Panc1 (cell line): ENCODE measurements at regions not wholly inside any gene's neighbourhood (a gene's known extent, or its start where the extent isn't known, plus 50 kb on each side); places are given as distances from the start of the nearest gene placed in this dataset.

ENCODE experiments used
- ATAC-seq: fragments of 200-7000 bp; cut with Tn5 transposase; 2 replicates; pipeline ENCODE4 v1.9.1; 2020; ENCODE audit warnings: mild to moderate bottlenecking, moderate library complexity
- BruUV-seq: library from RNA; stranded (reverse); fragments of 400-500 nt; replicated peaks from 2 replicates; lab custom pipeline; 2021; lab: Mats Ljungman, UMichigan
- CTCF ChIA-PET: fragments of 300-600 bp; sonication (Branson Sonifier 250); formaldehyde crosslinking; loops from one replicate; lab custom pipeline; 2022; ENCODE audit warnings: antibody characterized with exemption; lab: Charles Lee
- POLR2A ChIA-PET: fragments of 300-600 bp; sonication (Branson Sonifier 250); formaldehyde crosslinking; loops from one replicate; lab custom pipeline; 2022; ENCODE audit warnings: antibody characterized with exemption; lab: Charles Lee
- DNase-seq: peaks from one replicate; pipeline ENCODE4 v3.0.0-alpha.2; 2010; ENCODE audit warnings: low read depth, low spot score
- H3K27ac ChIP-seq: 2 replicates; pipeline ENCODE4 v1.5.1; 2011; ENCODE audit warnings: mild to moderate bottlenecking, low read length, inconsistent platforms
- H3K27me3 ChIP-seq: fragments of 200-500 bp; sonication (Bioruptor generic); 2 replicates; pipeline ENCODE4 v1.6.0; 2014; ENCODE audit warnings: low read length, inconsistent platforms; ENCODE audit not compliant: control insufficient read depth, insufficient read depth
- H3K36me3 ChIP-seq: fragments of 200-500 bp; sonication (Bioruptor generic); 2 replicates; pipeline ENCODE4 v1.5.1; 2014; ENCODE audit warnings: inconsistent platforms, mild to moderate bottlenecking, low read length, moderate library complexity; ENCODE audit not compliant: control insufficient read depth, insufficient read depth
- H3K4me1 ChIP-seq: 2 replicates; pipeline ENCODE4 v1.5.1; 2011; ENCODE audit warnings: inconsistent platforms, mild to moderate bottlenecking, low read length, moderate library complexity; ENCODE audit not compliant: control insufficient read depth, insufficient read depth
- H3K4me3 ChIP-seq, 2 experiments: 2 replicates each; pipeline ENCODE4 v1.5.1; 2011 to 2012; ENCODE audit warnings: low read depth in 2 of 2, low read length in 2 of 2, mild to moderate bottlenecking in 2 of 2, inconsistent platforms in 1 of 2, moderate library complexity in 1 of 2
- H3K9me3 ChIP-seq: fragments of 200-500 bp; sonication (Bioruptor generic); 2 replicates; pipeline ENCODE4 v1.5.1; 2014; ENCODE audit warnings: low read depth, mild to moderate bottlenecking, inconsistent platforms, low read length, moderate library complexity; ENCODE audit not compliant: control insufficient read depth, insufficient read depth
- POLR2AphosphoS5 ChIP-seq: IDR thresholded peaks from 2 replicates; pipeline ENCODE4 v1.6.1; 2012; ENCODE audit warnings: mild to moderate bottlenecking, low read depth, low read length, moderate library complexity
- REST ChIP-seq, 2 experiments: IDR thresholded peaks; 2 replicates each; pipeline ENCODE4 v1.6.1; 2011 to 2012; ENCODE audit warnings: low read depth in 2 of 2, control low read depth in 1 of 2, low read length in 1 of 2, mild to moderate bottlenecking in 1 of 2, moderate library complexity in 1 of 2; ENCODE audit not compliant: insufficient read depth in 1 of 2
- SIN3A ChIP-seq: IDR thresholded peaks from 2 replicates; pipeline ENCODE4 v1.6.1; 2012; ENCODE audit warnings: low read depth, mild to moderate bottlenecking, low read length, moderate library complexity, borderline replicate concordance; ENCODE audit not compliant: insufficient read depth
- TCF7L2 ChIP-seq: IDR thresholded peaks from 2 replicates; pipeline ENCODE4 v1.6.1; 2011; ENCODE audit warnings: mild to moderate bottlenecking, low read depth, low read length, inconsistent platforms
- in situ Hi-C: cut with HindIII; loops from 2 replicates; pipeline ENCODE4 v1.10.0; 2016; ENCODE audit warnings: low sequenced_read_pairs, low pct_unique_long_range_greater_than_20kb
- intact Hi-C: fragments of 100-400 bp; cut with micrococcal nuclease; formaldehyde crosslinking; loops from one replicate; pipeline ENCODE4 v1.10.0; 2022; ENCODE audit not compliant: unreplicated experiment
- TF ChIP-seq, protein P1 (sequence below): fragments of 450-650 bp; IDR thresholded peaks from 2 replicates; pipeline ENCODE4 v1.5.1; 2017; ENCODE audit warnings: mild to moderate bottlenecking

DNA sequence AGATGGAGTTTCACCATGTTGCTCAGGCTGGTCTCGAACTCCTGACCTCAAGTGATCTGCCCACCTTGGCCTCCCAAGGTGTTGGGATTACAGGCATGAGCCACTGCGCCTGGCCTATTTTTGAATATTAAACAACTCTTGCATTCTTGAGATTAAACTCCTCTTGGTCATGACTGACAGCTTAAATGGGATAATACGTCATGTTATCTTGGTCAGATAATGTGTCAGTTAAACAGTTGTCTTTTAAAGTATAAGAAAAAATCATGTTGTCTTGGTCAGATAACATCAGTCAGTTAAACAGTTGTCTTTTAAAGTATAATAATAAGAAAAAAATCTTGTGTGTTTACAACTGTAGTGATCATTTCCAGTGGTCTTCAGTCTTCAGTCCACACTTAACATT is 73.6 kb upstream of the SYPL1 start:
- Histone ChIP-seq H3K4me1 (no peaks in the 10 kb centered on the region), H3K27me3 (no peaks in the 10 kb centered on the region), H3K36me3 (no peaks in the 10 kb centered on the region), H3K9me3 (no peaks in the 10 kb centered on the region), H3K27ac (no peak overlapping the region), H3K4me3 (no peak overlapping the region)
- no TSS peak for BruUV-seq
- in situ Hi-C loops: no loop called here
- CTCF ChIA-PET: no interaction called here
- no peak for ATAC-seq
- TF ChIP-seq REST (IDR thresholded peaks at IDR 0.05; ENCODE audit: insufficient read depth in 1 of 2, low read depth in 2 of 2, low read length in 1 of 2): no peak
- TF ChIP-seq TCF7L2: no peak
- TF ChIP-seq POLR2AphosphoS5: no peak
- TF ChIP-seq SIN3A: no peak
- TF ChIP-seq, protein P1, sequence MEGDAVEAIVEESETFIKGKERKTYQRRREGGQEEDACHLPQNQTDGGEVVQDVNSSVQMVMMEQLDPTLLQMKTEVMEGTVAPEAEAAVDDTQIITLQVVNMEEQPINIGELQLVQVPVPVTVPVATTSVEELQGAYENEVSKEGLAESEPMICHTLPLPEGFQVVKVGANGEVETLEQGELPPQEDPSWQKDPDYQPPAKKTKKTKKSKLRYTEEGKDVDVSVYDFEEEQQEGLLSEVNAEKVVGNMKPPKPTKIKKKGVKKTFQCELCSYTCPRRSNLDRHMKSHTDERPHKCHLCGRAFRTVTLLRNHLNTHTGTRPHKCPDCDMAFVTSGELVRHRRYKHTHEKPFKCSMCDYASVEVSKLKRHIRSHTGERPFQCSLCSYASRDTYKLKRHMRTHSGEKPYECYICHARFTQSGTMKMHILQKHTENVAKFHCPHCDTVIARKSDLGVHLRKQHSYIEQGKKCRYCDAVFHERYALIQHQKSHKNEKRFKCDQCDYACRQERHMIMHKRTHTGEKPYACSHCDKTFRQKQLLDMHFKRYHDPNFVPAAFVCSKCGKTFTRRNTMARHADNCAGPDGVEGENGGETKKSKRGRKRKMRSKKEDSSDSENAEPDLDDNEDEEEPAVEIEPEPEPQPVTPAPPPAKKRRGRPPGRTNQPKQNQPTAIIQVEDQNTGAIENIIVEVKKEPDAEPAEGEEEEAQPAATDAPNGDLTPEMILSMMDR: no peak
- no peak for DNase-seq
- POLR2A ChIA-PET: no interaction called here
- intact Hi-C loops: no loop called here

GRCh38 chr7:106183952-106184351 is 71.8 kb upstream of the SYPL1 start:
- TF ChIP-seq REST (IDR thresholded peaks at IDR 0.05; ENCODE audit: insufficient read depth in 1 of 2, low read depth in 2 of 2, low read length in 1 of 2) (no peak), TCF7L2 (no peak), SIN3A (no peak), POLR2AphosphoS5 (no peak)
- TF ChIP-seq, protein P1: no peak
- in situ Hi-C loops: no loop called here
- H3K4me1 ChIP-seq: peaks cover 6% of the 10 kb centered on the region
- intact Hi-C loops: no loop called here
- DNase-seq: no peak
- H3K27ac ChIP-seq: no peak overlapping the region
- no peaks in the 10 kb centered on the region for H3K36me3 ChIP-seq
- ChIA-PET POLR2A (no interaction called here), CTCF (no interaction called here)
- H3K4me3 ChIP-seq: no peak overlapping the region
- H3K27me3 ChIP-seq: no peaks in the 10 kb centered on the region
- ATAC-seq: no peak
- H3K9me3 ChIP-seq: no peaks in the 10 kb centered on the region
- BruUV-seq: no TSS peak
